A549 (cell line): ENCODE measurements at regions not wholly inside any gene's neighbourhood (a gene's known extent, or its start where the extent isn't known, plus 50 kb on each side); places are given as distances from the start of the nearest gene placed in this dataset.
"Not testable (repeated sequence)": the region's sequence is repeated elsewhere in the genome, so short reads cannot be mapped to it uniquely, and the experiment has no call there.

Experiments used
- CTCF ChIP-seq: fragments of >200 bp; sonication (Bioruptor Twin); formaldehyde crosslinking; IDR thresholded peaks from 3 replicates; pipeline ENCODE4 v1.5.1; 2016
- FOXS1 ChIP-seq: fragments of 250-450 bp; sonication (Bioruptor Pico); IDR thresholded peaks from 2 replicates; pipeline ENCODE4 v1.5.0; 2020; ENCODE audit warnings: mild to moderate bottlenecking, moderate library complexity
- PHF8 ChIP-seq: fragments of 200-600 bp; sonication (generic); IDR thresholded peaks from 2 replicates; pipeline ENCODE4 v1.6.1; 2016; ENCODE audit warnings: low read depth, mild to moderate bottlenecking, antibody characterized with exemption, moderate library complexity, borderline replicate concordance
- USF2 ChIP-seq: fragments of 450-650 bp; IDR thresholded peaks from 2 replicates; pipeline ENCODE4 v1.6.1; 2014; ENCODE audit warnings: antibody characterized with exemption

GRCh38 chr14:37841039-37841438 is 245.6 kb downstream of the TTC6 start:
- not testable (repeated sequence) for TF ChIP-seq PHF8, USF2, CTCF, FOXS1
